ENCODE measurements at regions not wholly inside any gene's neighbourhood (a gene's known extent, or its start where the extent isn't known, plus 50 kb on each side); places are given as distances from the start of the nearest gene placed in this dataset.

GRCh38 chr1:243903895-243904294 lies 53.9 kb upstream of the AKT3 start:
- TF ChIP-seq POLR2AphosphoS5 (IDR thresholded peaks at IDR 0.05; ENCODE audit: low read depth) (no peak), CTCF (IDR thresholded peaks at IDR 0.05; ENCODE audit: insufficient read depth, low read length) (no peak), REST (IDR thresholded peaks at IDR 0.05; ENCODE audit: insufficient replicate concordance, low read depth) (peak; percentile 93), GABPA (IDR thresholded peaks at IDR 0.05; ENCODE audit: low read depth) (no peak), SPI1 (IDR thresholded peaks at IDR 0.05; ENCODE audit: borderline replicate concordance, low read depth) (no peak)

All from HL-60 (cell line).